ENCODE measurements at regions not wholly inside any gene's neighbourhood (a gene's known extent, or its start where the extent isn't known, plus 50 kb on each side); places are given as distances from the start of the nearest gene placed in this dataset.

- no peaks in the 10 kb centered on the region for H3K9me3 ChIP-seq (ENCODE audit: insufficient read depth in 2 of 2, low read depth in 1 of 2, low read length in 1 of 2)
- H4K20me1 ChIP-seq (replicated peaks in 1 of 2; ENCODE audit: control insufficient read depth in 1 of 2, insufficient read depth in 2 of 2, low read length in 2 of 2) = no peaks in the 10 kb centered on the region
- no peaks in the 10 kb centered on the region for H3K27me3 ChIP-seq (replicated peaks in 1 of 4; ENCODE audit: control insufficient read depth in 3 of 4, extremely low read depth in 1 of 4, insufficient read depth in 3 of 4, low read length in 3 of 4)
- H3K14ac ChIP-seq (ENCODE audit: insufficient read length) = no peak overlapping the region
- no peak overlapping the region for H2BK120ac ChIP-seq (replicated peaks; ENCODE audit: low read depth, low read length)
- H3K23me2 ChIP-seq (ENCODE audit: low read depth, low read length) = no peaks in the 10 kb centered on the region; the same call in 1 of the 2 replicates
- FAIRE-seq (no peak), DNase-seq (ENCODE audit: low read depth in 1 of 2, low spot score in 2 of 2) (no peak)
- no peak overlapping the region for H3K23ac ChIP-seq (ENCODE audit: insufficient read length)
- H3K4me1 ChIP-seq (replicated peaks in 1 of 4; ENCODE audit: control insufficient read depth in 3 of 4, insufficient read depth in 4 of 4, low read length in 3 of 4) = no peaks in the 10 kb centered on the region; a peak in 1 of 7 replicates
- no peak overlapping the region for H3K27ac ChIP-seq (ENCODE audit: low read depth, low read length)
- no peak overlapping the region for H2BK20ac ChIP-seq (ENCODE audit: low read length)
- no peak overlapping the region for H3K56ac ChIP-seq (replicated peaks; ENCODE audit: insufficient read length, low read depth, low read length)
- no peak overlapping the region for H2AFZ ChIP-seq (ENCODE audit: low read length)
- H3K18ac ChIP-seq (ENCODE audit: extremely low read depth, low read length) = no peak overlapping the region
- H4K8ac ChIP-seq (ENCODE audit: extremely low read depth, insufficient read depth, low read length) = no peak overlapping the region
- H2BK12ac ChIP-seq (ENCODE audit: low read depth, low read length) = no peak overlapping the region
- 88% methylated on average over 5 of the region's 5 CpGs; no CpG with 5 or more reads in 1 of the 2 experiments for WGBS, 2 experiments (ENCODE audit: extremely low coverage in 1 of 2, insufficient coverage in 1 of 2, insufficient read length in 1 of 2, insufficient replicate concordance in 2 of 2, low coverage in 1 of 2, low lambda C conversion rate in 2 of 2, missing lambda C conversion rate in 1 of 2)
- no peaks in the 10 kb centered on the region for H3K79me2 ChIP-seq (ENCODE audit: control insufficient read depth in 1 of 2, insufficient read depth in 2 of 2, low read length in 2 of 2)
- H3K36me3 ChIP-seq (ENCODE audit: control insufficient read depth in 2 of 4, insufficient read depth in 4 of 4, low read length in 3 of 4) = no peaks in the 10 kb centered on the region
- H3K4ac ChIP-seq (replicated peaks; ENCODE audit: insufficient read length, low read depth, low read length) = no peak overlapping the region
- H2BK5ac ChIP-seq (ENCODE audit: low read depth, low read length) = no peak overlapping the region
- no peak overlapping the region for H3K4me3 ChIP-seq (ENCODE audit: extremely low read depth in 1 of 4, insufficient read depth in 2 of 4, low read depth in 3 of 4, low read length in 4 of 4)
- no peak overlapping the region for H4K91ac ChIP-seq (replicated peaks; ENCODE audit: insufficient read length, low read length)
- no peak overlapping the region for H2BK15ac ChIP-seq (ENCODE audit: low read length)
- no peak overlapping the region for H3K9ac ChIP-seq (replicated peaks in 1 of 4; ENCODE audit: extremely low read depth in 1 of 4, low read depth in 3 of 4, low read length in 3 of 4)
- CTCF ChIA-PET (ENCODE audit: partially characterized antibody) = interaction anchor here (0.7 kb wide), 1 partner anchor 1144 kb away, joined by 3 read pairs; no protein-coding TSS in a partner anchor
- H3K79me1 ChIP-seq (ENCODE audit: low read depth, low read length) = no peaks in the 10 kb centered on the region
- no peak overlapping the region for H3K4me2 ChIP-seq (ENCODE audit: insufficient read depth in 1 of 2, low read depth in 2 of 2, low read length in 2 of 2)
- H2AK5ac ChIP-seq (ENCODE audit: low read depth, low read length) = no peak overlapping the region
- POLR2A ChIA-PET (ENCODE audit: partially characterized antibody) = no interaction called here
- no peak overlapping the region for H4K5ac ChIP-seq (ENCODE audit: insufficient read length, low read depth, low read length)
- TF ChIP-seq SIN3A (conservative IDR thresholded peaks at IDR 0.05 in 1 of 2, IDR thresholded peaks at IDR 0.05 in 1 of 2; ENCODE audit: low read depth in 1 of 2, low read length in 2 of 2) (no peak), EGR1 (IDR thresholded peaks at IDR 0.05; ENCODE audit: borderline replicate concordance, low read depth, low read length) (no peak), CTCF (IDR thresholded peaks at IDR 0.05; ENCODE audit: control extremely low read depth in 1 of 3, insufficient read depth in 1 of 3, low read depth in 1 of 3, low read length in 3 of 3) (no peak), CREB1 (IDR thresholded peaks at IDR 0.05) (no peak), KDM4A (IDR thresholded peaks at IDR 0.05; ENCODE audit: low read depth, low read length, severe bottlenecking) (no peak), E2F6 (IDR thresholded peaks at IDR 0.05) (no peak), CHD1 (IDR thresholded peaks at IDR 0.05; ENCODE audit: low read depth, low read length) (no peak), TEAD4 (IDR thresholded peaks at IDR 0.05; ENCODE audit: low read depth, low read length) (no peak), TAF1 (IDR thresholded peaks at IDR 0.05; ENCODE audit: low read depth, low read length) (no peak), RNF2 (IDR thresholded peaks at IDR 0.05; ENCODE audit: borderline replicate concordance, low read depth, low read length, missing control alignments, poor library complexity, severe bottlenecking) (no peak), CTBP2 (IDR thresholded peaks at IDR 0.05; ENCODE audit: borderline replicate concordance, insufficient read depth, insufficient read length, low read length) (no peak)
These were observed 495.6 kb downstream of the TMEM114 start for GRCh38 chr16:8094696-8095095.
